GM21447 (cell line): ENCODE measurements at regions not wholly inside any gene's neighbourhood (a gene's known extent, or its start where the extent isn't known, plus 50 kb on each side); places are given as distances from the start of the nearest gene placed in this dataset.
"Not testable (repeated sequence)": the region's sequence is repeated elsewhere in the genome, so short reads cannot be mapped to it uniquely, and the experiment has no call there.

Experiments used
- ATAC-seq: cut with Tn5 transposase; IDR thresholded peaks from one replicate; pipeline ENCODE4 v1.9.1; 2021; ENCODE audit not compliant: unreplicated experiment

- ATAC-seq: no peak
These were observed 189.1 kb upstream of the DTNA start for GRCh38 chr18:34521040-34521439.

- no peak for ATAC-seq
These were observed 187.5 kb upstream of the DTNA start for GRCh38 chr18:34522603-34523002.

- ATAC-seq: no peak
These were observed 184.9 kb upstream of the DTNA start for GRCh38 chr18:34525244-34525643.

GRCh38 chr18:34528177-34528576 is 181.9 kb upstream of the DTNA start:
- ATAC-seq: no peak

DNA sequence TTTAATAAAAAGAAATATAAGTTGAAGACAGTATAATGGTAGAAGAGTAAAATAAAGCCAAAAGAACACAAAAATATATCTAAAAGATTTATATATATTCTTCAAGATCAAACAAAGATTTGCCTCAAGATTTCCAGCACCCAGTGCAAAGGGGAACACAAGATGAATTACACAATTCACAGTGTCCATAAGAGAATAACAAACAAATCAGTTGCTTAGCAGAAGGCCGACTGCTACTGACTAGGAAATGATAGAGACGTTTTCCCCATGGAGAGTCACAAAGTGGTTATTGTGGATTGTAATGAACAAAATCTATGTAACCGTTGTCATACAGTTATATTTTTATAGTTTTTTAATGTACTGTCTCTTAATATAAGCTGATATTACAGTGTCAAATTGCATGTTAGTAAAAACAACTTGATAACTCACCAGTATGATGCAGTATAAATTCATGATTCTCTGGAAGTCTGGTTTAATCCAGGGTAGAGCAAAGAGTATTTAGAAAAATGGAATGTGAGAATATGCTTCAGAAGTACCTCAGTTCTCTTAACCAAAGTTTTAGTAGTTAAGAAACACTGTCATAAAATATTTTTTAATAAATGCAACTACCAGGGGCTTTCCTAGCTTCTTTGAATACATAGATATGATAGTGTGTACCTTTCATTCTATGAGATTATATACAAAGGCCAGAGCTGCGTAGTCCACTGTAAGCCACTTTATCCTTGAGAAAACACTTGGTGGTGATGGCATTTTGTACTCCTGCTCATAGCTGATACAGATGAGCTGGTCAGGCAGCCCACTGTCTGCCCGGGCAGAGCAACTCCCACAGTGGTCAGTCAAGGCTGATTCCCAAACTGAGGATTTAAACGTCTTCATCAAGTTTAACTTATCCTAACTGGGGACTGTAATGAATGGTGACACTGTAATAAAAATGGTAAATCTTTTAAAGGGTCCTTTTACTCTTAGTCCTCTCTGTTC is 180.5 kb upstream of the DTNA start:
- no peak for ATAC-seq

GRCh38 chr18:34531110-34531509 is 179.0 kb upstream of the DTNA start:
- no peak for ATAC-seq

DNA sequence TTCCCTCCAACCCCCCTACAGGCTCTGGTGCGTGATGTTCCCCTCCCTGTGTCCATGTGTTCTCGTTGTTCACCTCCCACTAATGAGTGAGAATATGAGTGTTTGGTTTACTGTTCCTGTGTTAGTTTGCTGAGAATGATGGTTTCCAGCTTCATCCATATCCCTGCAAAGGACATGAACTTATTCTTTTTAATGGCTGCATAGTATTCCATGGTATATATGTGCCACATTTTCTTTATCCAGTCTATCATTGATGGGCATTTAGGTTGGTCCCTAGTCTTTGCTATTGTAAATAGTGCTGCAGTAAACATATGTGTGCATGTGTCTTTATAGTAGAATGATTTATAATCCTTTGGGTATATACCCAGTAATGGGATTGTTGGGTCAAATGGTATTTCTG is 175.5 kb upstream of the DTNA start:
- not testable (repeated sequence) for ATAC-seq

- ATAC-seq: no peak
These were observed 169.2 kb upstream of the DTNA start for GRCh38 chr18:34540897-34541296.

GRCh38 chr18:34542625-34543024 is 167.5 kb upstream of the DTNA start:
- no peak for ATAC-seq

- no peak for ATAC-seq
These were observed 166.7 kb upstream of the DTNA start for GRCh38 chr18:34543356-34543755.

GRCh38 chr18:34543945-34544344 is 166.2 kb upstream of the DTNA start:
- ATAC-seq: no peak

- ATAC-seq: no peak
These were observed 165.2 kb upstream of the DTNA start for GRCh38 chr18:34544930-34545329.

- no peak for ATAC-seq
These were observed 161.8 kb upstream of the DTNA start for GRCh38 chr18:34548120-34548972.

- ATAC-seq: no peak
These were observed 161.2 kb upstream of the DTNA start for GRCh38 chr18:34548973-34549294.

- no peak for ATAC-seq
These were observed 160.7 kb upstream of the DTNA start for GRCh38 chr18:34549367-34549766.

DNA sequence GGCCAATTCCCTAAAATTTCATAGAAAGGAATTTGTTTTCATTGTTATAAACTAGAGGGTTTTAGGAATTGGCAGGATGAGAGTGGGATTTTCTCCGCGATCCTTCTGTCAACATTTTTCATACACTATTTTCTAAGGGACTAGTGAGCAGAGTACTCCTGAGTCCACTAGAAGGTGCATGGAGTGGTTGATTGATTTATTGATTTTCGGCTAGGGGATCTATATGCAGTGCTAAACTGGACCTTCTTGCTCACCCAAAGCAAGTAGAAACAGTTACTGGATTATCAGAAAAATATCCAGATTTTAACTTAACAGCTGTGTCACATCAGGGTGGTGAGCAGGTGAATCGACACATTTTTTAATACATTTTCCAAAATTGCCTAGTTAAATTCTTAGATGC is 159.9 kb upstream of the DTNA start:
- ATAC-seq: no peak

DNA sequence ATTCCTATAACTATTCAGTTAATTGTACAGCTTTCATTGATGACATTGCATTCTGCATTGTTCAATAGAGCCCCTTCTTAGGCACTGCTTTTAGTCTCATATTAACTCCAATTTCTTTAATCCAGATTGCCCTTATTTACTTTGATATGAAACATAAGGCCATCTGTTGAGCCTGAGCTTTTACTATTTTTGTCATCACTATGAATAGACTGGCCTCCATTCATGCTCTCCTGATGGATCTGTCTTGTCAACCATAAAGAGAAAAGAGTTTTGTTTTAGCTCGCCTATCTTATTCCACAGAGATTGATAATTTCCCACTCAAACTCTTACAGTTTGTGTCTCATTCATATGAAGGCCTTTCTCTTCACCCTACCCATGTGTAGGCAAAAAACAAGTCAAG is 159.2 kb upstream of the DTNA start:
- ATAC-seq: no peak

- no peak for ATAC-seq
These were observed 158.3 kb upstream of the DTNA start for GRCh38 chr18:34551824-34552223.

DNA sequence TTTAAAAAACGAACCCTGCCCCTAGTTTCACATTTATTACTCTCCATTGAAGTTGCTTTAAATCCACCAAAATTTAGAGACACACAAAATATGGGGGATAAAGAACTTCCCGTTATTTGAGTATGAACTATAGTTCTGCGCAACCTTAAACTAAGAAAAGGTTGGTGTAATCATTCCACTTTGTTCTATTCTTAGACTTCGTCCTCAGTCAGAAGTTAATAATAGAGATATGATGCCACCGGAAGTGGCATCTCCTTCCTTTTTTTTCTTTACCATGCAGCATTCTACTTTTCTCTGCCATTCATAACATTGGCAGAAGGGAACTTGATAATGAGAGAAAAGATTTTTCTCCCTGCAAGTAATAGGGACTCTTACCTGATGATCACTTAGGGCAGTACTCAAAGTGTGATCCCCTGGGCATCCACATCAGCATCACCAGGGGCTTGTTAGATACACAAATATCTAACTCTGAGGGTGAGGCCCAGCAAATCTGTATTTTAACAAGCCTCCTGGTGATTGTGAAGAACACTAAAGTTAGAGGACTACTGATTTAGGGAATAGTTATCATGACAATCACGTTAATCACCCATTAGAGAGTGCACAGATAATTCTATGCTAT is 147.7 kb upstream of the DTNA start:
- no peak for ATAC-seq

GRCh38 chr18:34567857-34568256 is 142.2 kb upstream of the DTNA start:
- ATAC-seq: no peak

DNA sequence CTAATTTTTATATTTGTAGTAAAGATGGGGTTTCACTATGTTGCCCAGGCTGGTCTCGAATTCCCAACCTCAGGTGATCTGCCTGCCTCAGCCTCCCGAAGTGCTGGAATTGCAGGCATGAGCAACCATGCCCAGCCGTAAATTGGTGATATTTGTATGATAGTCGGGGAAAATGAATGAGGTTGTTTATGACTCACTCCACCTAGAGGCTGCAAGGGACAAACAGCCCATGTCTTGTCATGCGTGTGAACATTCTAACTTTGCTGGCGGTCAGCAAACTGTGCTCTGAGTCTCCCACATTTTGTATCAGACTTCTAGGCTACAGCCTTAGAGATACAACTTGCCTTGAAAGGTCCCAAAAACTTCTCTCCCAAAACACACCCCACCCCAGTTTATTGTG is 133.5 kb upstream of the DTNA start:
- ATAC-seq: no peak

GRCh38 chr18:34583895-34584294 is 126.2 kb upstream of the DTNA start:
- no peak for ATAC-seq
